ENCODE measurements at regions not wholly inside any gene's neighbourhood (a gene's known extent, or its start where the extent isn't known, plus 50 kb on each side); places are given as distances from the start of the nearest gene placed in this dataset.

DNA sequence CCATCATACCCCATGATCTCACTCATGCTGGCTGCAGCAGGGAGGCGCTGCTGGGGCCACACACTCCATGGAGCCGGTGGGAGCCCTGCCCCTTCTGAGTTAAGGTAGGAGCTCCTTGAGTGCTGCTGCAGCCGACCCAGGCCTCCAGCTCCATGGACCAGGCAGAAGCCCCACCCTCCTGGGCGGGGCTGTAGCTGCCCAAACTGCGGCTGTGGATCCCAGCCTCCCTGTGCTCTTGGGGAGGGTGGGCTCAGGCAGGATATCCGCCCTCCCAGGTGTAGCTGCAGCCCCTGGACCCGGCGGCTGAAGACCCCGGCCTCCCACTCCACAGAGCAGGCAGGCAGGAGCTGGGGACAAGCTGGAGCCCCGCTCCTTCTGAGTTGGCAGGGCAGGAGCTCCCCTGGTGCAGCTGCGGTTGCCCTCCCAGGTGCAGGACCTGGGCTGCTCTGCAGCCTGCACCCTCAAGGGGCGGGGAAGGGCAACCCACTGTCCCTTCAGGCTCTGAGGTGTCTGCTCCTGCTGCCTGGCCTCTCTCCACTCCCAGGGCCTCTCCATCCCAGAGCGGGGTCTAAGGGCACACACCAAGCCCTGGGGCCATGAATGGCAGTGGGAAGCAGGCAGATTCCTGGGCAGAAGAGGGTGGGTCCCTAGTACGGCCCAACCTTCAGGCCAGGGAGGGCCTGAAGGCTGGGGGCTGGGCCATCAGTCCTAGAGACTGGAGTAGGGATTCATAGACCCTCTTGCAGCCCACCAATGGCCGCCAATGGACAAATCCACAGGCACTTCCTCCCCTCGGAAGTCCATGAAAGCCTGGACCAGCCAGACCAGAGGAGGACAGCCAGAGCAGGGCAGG lies 466.1 kb downstream of the DTHD1 start:
- H3K4me3 ChIP-seq (ENCODE audit: low read depth, low read length), result no peak overlapping the region
- no peak for DNase-seq (ENCODE audit: low read depth)
- TF ChIP-seq CTCF (conservative IDR thresholded peaks at IDR 0.05; ENCODE audit: low read depth, low read length), result no peak

DNA sequence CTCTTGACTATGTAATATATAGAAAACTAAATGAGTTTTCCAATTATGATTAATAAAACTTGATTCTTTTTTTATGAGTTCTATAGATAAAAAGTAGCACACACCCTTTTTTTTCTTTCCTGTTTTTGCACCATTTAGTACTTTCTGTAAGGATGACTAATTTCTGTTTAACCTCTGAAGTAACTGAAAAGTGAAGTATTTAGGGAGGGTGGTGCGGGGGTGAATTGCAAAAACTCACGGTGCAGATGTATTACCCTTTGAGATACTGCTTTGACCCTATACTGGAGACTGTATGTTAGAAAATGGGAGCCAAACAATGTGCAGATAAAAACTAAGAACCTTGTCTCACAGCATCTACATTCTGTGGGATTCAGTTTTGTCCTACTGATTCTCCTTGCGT lies 471.6 kb downstream of the DTHD1 start:
- no peak for DNase-seq (ENCODE audit: low read depth)
- no peak for TF ChIP-seq CTCF (conservative IDR thresholded peaks at IDR 0.05; ENCODE audit: low read depth, low read length)
- H3K4me3 ChIP-seq (ENCODE audit: low read depth, low read length), result no peak overlapping the region

DNA sequence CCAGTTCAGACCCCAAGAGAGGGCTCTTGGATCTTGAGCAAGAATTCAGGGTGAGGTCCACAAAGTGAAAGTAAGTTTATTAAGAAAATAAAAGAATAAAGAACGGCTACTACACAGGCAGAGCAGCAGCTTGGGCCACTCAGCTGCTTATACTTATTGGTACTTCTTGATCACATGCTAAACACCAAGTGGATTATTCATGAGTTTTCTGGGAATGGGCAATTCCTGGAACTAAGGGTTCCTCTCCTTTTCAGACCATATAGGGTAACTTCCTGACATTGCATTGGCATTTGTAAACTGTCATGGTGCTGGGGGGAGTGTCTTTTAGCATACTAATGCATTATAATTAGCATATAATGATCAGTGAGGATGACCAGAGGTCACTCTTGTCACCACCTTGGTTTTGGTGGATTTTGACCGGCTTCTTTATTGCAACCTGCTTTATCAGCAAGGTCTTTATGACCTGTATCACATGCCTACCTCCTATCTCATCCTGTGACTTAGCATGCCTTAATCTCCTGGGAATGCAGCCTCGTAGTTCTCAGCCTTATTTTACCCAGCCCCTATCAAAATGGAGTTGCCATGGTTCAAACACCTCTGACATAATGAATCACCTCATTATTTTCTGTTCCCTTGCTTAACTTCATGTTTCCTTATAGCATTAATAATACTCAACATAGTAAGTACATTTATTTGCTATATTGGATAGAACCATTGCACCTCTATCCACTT lies 476.3 kb downstream of the DTHD1 start:
- TF ChIP-seq CTCF (conservative IDR thresholded peaks at IDR 0.05; ENCODE audit: low read depth, low read length), result no peak
- DNase-seq (ENCODE audit: low read depth), result no peak
- H3K4me3 ChIP-seq (ENCODE audit: low read depth, low read length), result no peak overlapping the region

DNA sequence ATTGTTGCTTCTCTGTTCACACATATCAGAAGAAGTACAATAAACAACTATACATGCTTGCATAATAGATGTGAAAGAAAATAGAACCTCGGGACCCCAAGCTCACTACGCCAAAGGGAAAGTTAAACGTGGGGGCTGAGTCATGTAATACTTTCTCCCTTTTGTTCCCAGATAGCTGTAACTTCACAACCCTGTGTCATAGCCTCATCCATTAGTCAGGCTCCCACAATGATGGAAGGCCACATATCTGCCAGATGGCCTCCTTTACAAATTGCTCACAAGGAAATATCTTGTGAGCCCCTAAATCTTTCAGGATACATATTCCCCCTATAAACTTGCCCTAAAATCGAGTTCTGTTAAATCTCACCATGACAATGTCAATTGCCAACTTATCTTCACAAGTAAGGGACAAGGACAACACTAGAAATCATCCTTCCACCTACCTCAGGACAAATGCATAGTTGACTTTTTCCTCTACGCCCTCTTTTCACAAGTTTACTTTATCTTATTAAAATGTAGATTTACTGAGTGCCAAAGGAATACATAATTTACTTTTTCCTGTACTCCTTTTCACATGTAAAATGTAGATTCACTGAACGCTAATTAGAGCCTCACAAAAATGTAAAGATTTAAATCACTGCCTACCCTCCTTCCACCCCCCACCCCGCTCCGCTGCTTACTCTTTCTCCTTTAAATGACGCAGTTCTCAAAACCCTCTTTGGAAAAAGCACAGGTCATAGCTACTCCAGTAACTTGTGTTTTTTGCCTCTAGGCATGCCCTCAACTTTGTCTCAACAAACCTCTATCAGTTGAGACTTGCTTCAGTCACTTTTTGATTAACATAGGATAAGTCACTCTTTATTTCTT lies 477.1 kb downstream of the DTHD1 start:
- DNase-seq (ENCODE audit: low read depth), result no peak
- H3K4me3 ChIP-seq (ENCODE audit: low read depth, low read length), result no peak overlapping the region
- no peak for TF ChIP-seq CTCF (conservative IDR thresholded peaks at IDR 0.05; ENCODE audit: low read depth, low read length)

DNA sequence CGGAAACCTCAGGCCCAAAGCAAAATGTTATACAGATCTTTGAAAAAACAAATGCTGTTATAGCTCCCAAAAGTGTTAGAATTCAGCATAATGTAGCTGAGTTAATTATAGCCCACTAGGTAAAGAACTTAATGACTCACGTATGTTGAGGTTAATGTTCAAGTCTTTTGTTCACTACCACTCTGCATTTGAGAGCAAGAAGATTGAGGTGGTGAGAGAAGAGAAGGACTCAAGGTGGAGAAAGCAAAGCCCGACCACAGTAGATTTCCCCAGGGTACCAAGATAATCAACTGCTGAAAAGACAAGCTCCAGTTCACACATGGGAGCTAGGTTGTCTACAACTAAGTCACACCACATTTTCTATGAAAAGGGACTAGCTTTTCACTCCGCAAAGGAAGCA lies 480.2 kb downstream of the DTHD1 start:
- TF ChIP-seq CTCF (conservative IDR thresholded peaks at IDR 0.05; ENCODE audit: low read depth, low read length), result no peak
- no peak overlapping the region for H3K4me3 ChIP-seq (ENCODE audit: low read depth, low read length)
- no peak for DNase-seq (ENCODE audit: low read depth)

DNA sequence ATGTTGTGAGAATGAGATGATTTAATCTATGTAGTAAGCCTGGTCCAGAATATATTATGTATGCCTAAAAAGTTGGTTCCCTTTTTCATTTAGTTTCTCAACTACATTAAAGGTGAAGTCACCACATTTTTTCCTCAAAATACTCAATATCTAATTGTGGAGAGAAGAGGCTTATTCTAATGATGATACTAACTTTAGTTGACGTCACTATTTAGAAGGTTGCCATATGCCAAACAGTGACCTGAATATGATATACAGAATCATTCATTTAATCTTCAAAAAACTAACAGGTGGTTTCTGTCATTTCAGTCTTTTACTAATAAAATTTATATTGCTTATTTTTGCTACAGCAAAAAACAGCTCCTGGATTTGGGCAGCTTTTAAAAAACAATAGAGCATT lies 480.7 kb upstream of the NWD2 start:
- DNase-seq (ENCODE audit: low read depth), result no peak
- TF ChIP-seq CTCF (conservative IDR thresholded peaks at IDR 0.05; ENCODE audit: low read depth, low read length), result no peak
- H3K4me3 ChIP-seq (ENCODE audit: low read depth, low read length), result no peak overlapping the region

All from epithelial cell of proximal tubule (primary cell).